C4-2B (cell line): ENCODE measurements at regions not wholly inside any gene's neighbourhood (a gene's known extent, or its start where the extent isn't known, plus 50 kb on each side); places are given as distances from the start of the nearest gene placed in this dataset.
"Not testable (repeated sequence)": the region's sequence is repeated elsewhere in the genome, so short reads cannot be mapped to it uniquely, and the experiment has no call there.

Experiments used
- ZFX ChIP-seq: fragments of 450-650 bp; IDR thresholded peaks from 2 replicates; pipeline ENCODE4 v1.6.1; 2017
- TF ChIP-seq, protein P1 (sequence below): fragments of 450-650 bp; conservative IDR thresholded peaks from 2 replicates; pipeline ENCODE4 v1.5.1; 2017; ENCODE audit warnings: mild to moderate bottlenecking

DNA sequence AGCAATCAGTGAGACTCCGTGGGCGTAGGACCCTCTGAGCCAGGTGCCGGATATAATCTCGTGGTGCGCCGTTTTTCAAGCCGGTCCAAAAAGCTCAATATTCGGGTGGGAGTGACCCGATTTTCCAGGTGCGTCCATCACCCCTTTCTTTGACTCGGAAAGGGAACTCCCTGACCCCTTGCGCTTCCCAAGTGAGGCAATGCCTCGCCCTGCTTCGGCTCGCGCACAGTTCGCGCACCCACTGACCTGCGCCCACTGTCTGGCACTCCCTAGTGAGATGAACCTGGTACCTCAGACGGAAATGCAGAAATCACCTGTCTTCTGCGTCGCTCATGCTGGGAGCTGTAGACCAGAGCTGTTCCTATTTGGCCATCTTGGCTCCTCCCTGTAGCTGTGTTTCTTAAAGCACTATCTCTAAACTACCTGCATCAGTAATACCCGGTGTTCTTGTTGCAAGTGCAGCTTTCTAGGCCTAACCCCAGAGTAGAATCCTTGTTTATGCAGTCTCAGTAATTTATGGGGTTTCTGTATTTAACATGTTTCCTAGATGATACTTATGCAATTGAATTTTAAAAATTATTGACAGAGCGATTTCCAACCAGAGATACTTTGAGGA, 447.5 kb upstream of the LRRC7 start:
- TF ChIP-seq, protein P1, sequence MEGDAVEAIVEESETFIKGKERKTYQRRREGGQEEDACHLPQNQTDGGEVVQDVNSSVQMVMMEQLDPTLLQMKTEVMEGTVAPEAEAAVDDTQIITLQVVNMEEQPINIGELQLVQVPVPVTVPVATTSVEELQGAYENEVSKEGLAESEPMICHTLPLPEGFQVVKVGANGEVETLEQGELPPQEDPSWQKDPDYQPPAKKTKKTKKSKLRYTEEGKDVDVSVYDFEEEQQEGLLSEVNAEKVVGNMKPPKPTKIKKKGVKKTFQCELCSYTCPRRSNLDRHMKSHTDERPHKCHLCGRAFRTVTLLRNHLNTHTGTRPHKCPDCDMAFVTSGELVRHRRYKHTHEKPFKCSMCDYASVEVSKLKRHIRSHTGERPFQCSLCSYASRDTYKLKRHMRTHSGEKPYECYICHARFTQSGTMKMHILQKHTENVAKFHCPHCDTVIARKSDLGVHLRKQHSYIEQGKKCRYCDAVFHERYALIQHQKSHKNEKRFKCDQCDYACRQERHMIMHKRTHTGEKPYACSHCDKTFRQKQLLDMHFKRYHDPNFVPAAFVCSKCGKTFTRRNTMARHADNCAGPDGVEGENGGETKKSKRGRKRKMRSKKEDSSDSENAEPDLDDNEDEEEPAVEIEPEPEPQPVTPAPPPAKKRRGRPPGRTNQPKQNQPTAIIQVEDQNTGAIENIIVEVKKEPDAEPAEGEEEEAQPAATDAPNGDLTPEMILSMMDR: not testable (repeated sequence)
- TF ChIP-seq ZFX: not testable (repeated sequence)
